Tibial nerve (tissue), 4 donors: ENCODE measurements at regions not wholly inside any gene's neighbourhood (a gene's known extent, or its start where the extent isn't known, plus 50 kb on each side); places are given as distances from the start of the nearest gene placed in this dataset.

Experiments used
- CTCF ChIP-seq, 5 experiments: fragments of 200-600 bp in 3 of 5; fragments of 450-650 bp in 2 of 5; sonication (generic) in 3 of 5; IDR thresholded peaks; one replicate each; pipeline ENCODE4 v1.5.1; 2016 to 2019; ENCODE audit warnings: antibody characterized with exemption in 5 of 5, mild to moderate bottlenecking in 3 of 5, moderate library complexity in 2 of 5
- EP300 ChIP-seq, 2 donors: sonication (generic); formaldehyde crosslinking; IDR thresholded peaks; one replicate each; pipeline ENCODE4 v1.6.1; 2017; ENCODE audit warnings: antibody characterized with exemption in 2 of 2, mild to moderate bottlenecking in 1 of 2
- POLR2A ChIP-seq, 2 donors: fragments of 450-650 bp; IDR thresholded peaks; one replicate each; pipeline ENCODE4 v1.6.1; 2017; ENCODE audit warnings: antibody characterized with exemption in 2 of 2, mild to moderate bottlenecking in 2 of 2, moderate library complexity in 2 of 2

GRCh38 chr9:20243841-20244240 lies 378.5 kb downstream of the MLLT3 start:
- no peak for TF ChIP-seq CTCF (IDR thresholded peaks at IDR 0.05)
- no peak for TF ChIP-seq EP300 (IDR thresholded peaks at IDR 0.05)
- no peak for TF ChIP-seq POLR2A (IDR thresholded peaks at IDR 0.05)
